Gastrocnemius medialis (tissue), 4 donors: ENCODE measurements at regions not wholly inside any gene's neighbourhood (a gene's known extent, or its start where the extent isn't known, plus 50 kb on each side); places are given as distances from the start of the nearest gene placed in this dataset.

Experiments used
- ATAC-seq, 2 donors: fragments of 150-250 bp; one replicate each; pipeline ENCODE4 v1.9.1; 2016
- DNase-seq, 2 donors: peaks; one replicate each; pipeline ENCODE4 v3.0.0-alpha.2; 2019
- H3K27ac ChIP-seq, 4 donors: fragments of 200-600 bp; sonication (generic); 1 replicate in 1 of 4; 2 replicates in 3 of 4; pipeline ENCODE4 v1.5.1; 2016 to 2018; ENCODE audit warnings: mild to moderate bottlenecking in 2 of 4, moderate library complexity in 1 of 4
- H3K27me3 ChIP-seq, 3 donors: fragments of 200-600 bp; sonication (generic) in 2 of 3; 1 replicate in 1 of 3; 2 replicates in 2 of 3; pipeline versions ENCODE4 v1.5.1 to v1.6.0; 2016 to 2019; ENCODE audit warnings: mild to moderate bottlenecking in 1 of 3, moderate library complexity in 1 of 3
- H3K36me3 ChIP-seq, 2 donors: fragments of 200-600 bp; sonication (generic) in 1 of 2; one replicate each; pipeline ENCODE4 v1.5.1; 2017 to 2018
- H3K4me1 ChIP-seq, 2 donors: fragments of 200-600 bp; sonication (generic) in 1 of 2; one replicate each; pipeline ENCODE4 v1.5.1; 2016 to 2017; ENCODE audit warnings: mild to moderate bottlenecking in 2 of 2
- H3K4me3 ChIP-seq, 4 donors: fragments of 200-600 bp; sonication (generic) in 3 of 4; 1 replicate in 1 of 4; 2 replicates in 3 of 4; pipeline ENCODE4 v1.5.1; 2016 to 2019; ENCODE audit warnings: mild to moderate bottlenecking in 2 of 4
- H3K9me3 ChIP-seq, 3 donors: fragments of 200-600 bp; sonication (generic) in 2 of 3; 1 replicate in 1 of 3; 2 replicates in 2 of 3; pipeline ENCODE4 v1.5.1; 2016 to 2019
- POLR2A ChIP-seq, 2 donors: fragments of 450-650 bp; IDR thresholded peaks; one replicate each; pipeline ENCODE4 v1.6.1; 2017; ENCODE audit warnings: antibody characterized with exemption in 2 of 2, mild to moderate bottlenecking in 2 of 2, moderate library complexity in 2 of 2
- in situ Hi-C, 4 donors: fragments of 200-750 bp; cut with MboI; loops; one replicate each; pipeline versions ENCODE4 v1.15.0 to v1.8.0; 2017; ENCODE audit warnings: low sequenced_read_pairs in 4 of 4
- intact Hi-C: fragments of 100-400 bp; cut with DNase I; formaldehyde crosslinking; loops from one replicate; pipeline ENCODE4 v1.15.1; 2023; ENCODE audit warnings: low total_unique reads
- TF ChIP-seq, protein P1 (sequence below), 5 experiments: fragments of 450-650 bp in 3 of 5; fragments of 200-600 bp in 2 of 5; sonication (generic) in 2 of 5; IDR thresholded peaks in 4 of 5; conservative IDR thresholded peaks in 1 of 5; 1 replicate in 4 of 5; 2 replicates in 1 of 5; pipeline ENCODE4 v1.5.1; 2016 to 2019; ENCODE audit warnings: antibody characterized with exemption in 5 of 5, mild to moderate bottlenecking in 3 of 5, moderate library complexity in 3 of 5

DNA sequence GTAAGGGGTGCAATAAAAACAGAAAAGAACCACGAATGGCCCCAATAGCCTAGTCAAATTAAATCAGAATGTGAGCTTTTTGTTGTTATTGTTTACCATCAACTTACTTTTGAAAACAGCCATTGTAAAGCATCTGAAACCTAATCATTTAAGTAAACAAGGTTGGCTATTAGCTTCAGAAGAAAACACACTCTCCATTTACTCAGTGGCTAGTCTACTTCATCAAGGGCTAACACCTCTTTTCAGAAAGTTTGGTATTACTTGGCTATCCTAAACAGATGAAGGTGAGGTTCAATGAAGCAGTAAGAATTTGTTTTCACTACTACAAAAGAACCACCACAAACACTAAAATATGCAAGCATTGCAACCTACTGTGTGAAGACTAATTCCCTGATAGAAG is 398.0 kb downstream of the CDH2 start:
- ATAC-seq = no peak
- Histone ChIP-seq H3K4me3 (no peak overlapping the region), H3K4me1 (no peaks in the 10 kb centered on the region), H3K27ac (no peak overlapping the region), H3K9me3 (no peaks in the 10 kb centered on the region), H3K27me3 (no peaks in the 10 kb centered on the region), H3K36me3 (no peaks in the 10 kb centered on the region)
- intact Hi-C loops = no loop called here
- in situ Hi-C loops = no loop called here
- TF ChIP-seq, protein P1, sequence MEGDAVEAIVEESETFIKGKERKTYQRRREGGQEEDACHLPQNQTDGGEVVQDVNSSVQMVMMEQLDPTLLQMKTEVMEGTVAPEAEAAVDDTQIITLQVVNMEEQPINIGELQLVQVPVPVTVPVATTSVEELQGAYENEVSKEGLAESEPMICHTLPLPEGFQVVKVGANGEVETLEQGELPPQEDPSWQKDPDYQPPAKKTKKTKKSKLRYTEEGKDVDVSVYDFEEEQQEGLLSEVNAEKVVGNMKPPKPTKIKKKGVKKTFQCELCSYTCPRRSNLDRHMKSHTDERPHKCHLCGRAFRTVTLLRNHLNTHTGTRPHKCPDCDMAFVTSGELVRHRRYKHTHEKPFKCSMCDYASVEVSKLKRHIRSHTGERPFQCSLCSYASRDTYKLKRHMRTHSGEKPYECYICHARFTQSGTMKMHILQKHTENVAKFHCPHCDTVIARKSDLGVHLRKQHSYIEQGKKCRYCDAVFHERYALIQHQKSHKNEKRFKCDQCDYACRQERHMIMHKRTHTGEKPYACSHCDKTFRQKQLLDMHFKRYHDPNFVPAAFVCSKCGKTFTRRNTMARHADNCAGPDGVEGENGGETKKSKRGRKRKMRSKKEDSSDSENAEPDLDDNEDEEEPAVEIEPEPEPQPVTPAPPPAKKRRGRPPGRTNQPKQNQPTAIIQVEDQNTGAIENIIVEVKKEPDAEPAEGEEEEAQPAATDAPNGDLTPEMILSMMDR (IDR thresholded peaks at IDR 0.05 in 4 of 5, conservative IDR thresholded peaks at IDR 0.05 in 1 of 5) = no peak
- TF ChIP-seq POLR2A (IDR thresholded peaks at IDR 0.05) = no peak
- DNase-seq = no peak

DNA sequence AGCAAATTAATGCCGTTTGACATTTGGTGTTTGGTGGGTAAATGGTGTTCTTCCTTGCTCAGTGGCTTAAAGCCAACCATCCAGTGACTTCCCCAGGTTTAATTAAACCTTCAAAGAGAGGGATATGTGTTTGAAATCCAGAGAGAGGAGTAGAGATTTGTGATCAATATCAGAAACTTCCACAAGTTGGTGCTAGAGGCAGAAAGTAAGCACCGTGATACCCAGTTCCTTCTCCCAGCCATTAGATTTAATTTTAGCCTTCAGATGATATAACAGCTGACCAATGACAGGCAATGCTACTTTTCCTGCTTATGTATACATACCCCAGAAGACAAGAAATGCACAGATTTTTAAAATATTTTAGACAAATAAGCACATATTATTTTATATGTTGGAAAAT is 398.5 kb downstream of the CDH2 start:
- no peaks in the 10 kb centered on the region for H3K4me1 ChIP-seq
- no peaks in the 10 kb centered on the region for H3K27me3 ChIP-seq
- in situ Hi-C loops = no loop called here
- no peaks in the 10 kb centered on the region for H3K36me3 ChIP-seq
- no peaks in the 10 kb centered on the region for H3K9me3 ChIP-seq
- intact Hi-C loops = no loop called here
- DNase-seq = no peak
- ATAC-seq = no peak
- H3K4me3 ChIP-seq = no peak overlapping the region
- no peak overlapping the region for H3K27ac ChIP-seq
- TF ChIP-seq, protein P1 (IDR thresholded peaks at IDR 0.05 in 4 of 5, conservative IDR thresholded peaks at IDR 0.05 in 1 of 5) = no peak
- TF ChIP-seq POLR2A (IDR thresholded peaks at IDR 0.05) = no peak

DNA sequence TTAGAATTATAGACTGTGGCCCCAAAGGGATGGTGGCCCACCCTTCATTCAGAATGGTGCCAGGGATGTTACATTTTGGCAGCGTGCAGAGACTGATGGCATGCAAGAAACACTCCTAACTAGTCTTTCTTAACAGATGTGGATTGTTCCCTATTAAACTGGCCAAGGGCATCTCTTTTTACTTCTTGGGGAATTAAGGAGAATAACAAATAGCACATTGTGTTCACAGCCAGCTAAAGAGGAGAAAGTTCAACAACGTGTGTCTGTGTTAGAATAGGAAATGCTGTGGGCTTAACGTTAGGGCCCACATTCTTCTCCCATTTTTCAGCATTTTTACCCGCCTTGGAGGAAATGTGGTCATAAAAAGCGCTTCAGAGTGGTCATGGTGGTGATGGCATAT is 404.8 kb downstream of the CDH2 start:
- no peaks in the 10 kb centered on the region for H3K4me1 ChIP-seq
- in situ Hi-C loops (loop anchor here in 1 of 4 donors (25.0 kb wide), 1 partner anchor 110 kb away; no protein-coding TSS in a partner anchor), intact Hi-C loops (no loop called here)
- no peaks in the 10 kb centered on the region for H3K27me3 ChIP-seq
- no peak overlapping the region for H3K4me3 ChIP-seq
- no peaks in the 10 kb centered on the region for H3K36me3 ChIP-seq
- DNase-seq = no peak
- no peak overlapping the region for H3K27ac ChIP-seq
- no peak for ATAC-seq
- no peak for TF ChIP-seq POLR2A (IDR thresholded peaks at IDR 0.05)
- TF ChIP-seq, protein P1 (IDR thresholded peaks at IDR 0.05 in 4 of 5, conservative IDR thresholded peaks at IDR 0.05 in 1 of 5) = no peak
- H3K9me3 ChIP-seq = no peaks in the 10 kb centered on the region

DNA sequence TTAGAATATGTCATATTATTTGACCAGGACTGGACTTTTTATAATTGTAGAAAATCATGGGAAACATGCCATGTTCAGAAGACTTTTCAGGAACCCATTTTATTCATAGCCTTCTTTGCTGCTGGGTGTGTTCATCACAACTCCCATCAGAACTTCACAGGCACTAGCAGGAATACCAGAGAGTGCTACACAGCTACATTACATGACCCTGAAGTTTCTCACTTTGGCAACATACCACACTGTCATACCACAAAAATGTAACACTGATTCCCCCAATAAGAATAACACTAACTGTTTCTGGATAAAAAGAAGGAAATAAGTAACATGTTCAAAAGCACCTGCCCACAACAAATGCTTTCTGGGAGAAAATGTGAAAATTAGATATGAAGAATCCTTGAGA is 405.4 kb downstream of the CDH2 start:
- ATAC-seq = no peak
- intact Hi-C loops = no loop called here
- Histone ChIP-seq H3K9me3 (no peaks in the 10 kb centered on the region), H3K36me3 (no peaks in the 10 kb centered on the region), H3K4me3 (no peak overlapping the region), H3K27ac (no peak overlapping the region), H3K27me3 (no peaks in the 10 kb centered on the region), H3K4me1 (no peaks in the 10 kb centered on the region)
- DNase-seq = no peak
- in situ Hi-C loops = loop anchor here in 1 of 4 donors (25.0 kb wide), 1 partner anchor 109 kb away; no protein-coding TSS in a partner anchor
- no peak for TF ChIP-seq POLR2A (IDR thresholded peaks at IDR 0.05)
- TF ChIP-seq, protein P1 (IDR thresholded peaks at IDR 0.05 in 4 of 5, conservative IDR thresholded peaks at IDR 0.05 in 1 of 5) = no peak

DNA sequence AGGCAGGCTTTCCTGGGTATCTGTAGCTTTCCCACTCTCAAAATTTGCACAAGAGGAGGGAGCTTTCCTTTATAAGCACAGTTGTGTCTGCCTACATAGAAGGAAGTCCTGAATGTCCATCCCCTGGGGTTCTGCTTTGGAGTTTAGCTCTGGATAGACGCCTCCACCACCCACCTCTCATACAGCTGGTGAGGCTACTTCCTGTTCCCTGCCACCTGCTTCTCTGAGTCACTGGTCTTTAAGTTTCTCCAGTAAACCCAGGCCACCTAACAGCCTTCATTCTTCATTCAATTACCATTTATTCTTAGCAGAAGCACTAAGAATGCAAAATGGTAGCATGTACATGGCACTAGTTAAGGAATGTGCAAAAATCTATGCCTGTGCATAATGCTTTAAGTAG is 407.8 kb downstream of the CDH2 start:
- TF ChIP-seq, protein P1 (IDR thresholded peaks at IDR 0.05 in 4 of 5, conservative IDR thresholded peaks at IDR 0.05 in 1 of 5) = no peak
- TF ChIP-seq POLR2A (IDR thresholded peaks at IDR 0.05) = no peak
- H3K27ac ChIP-seq = no peak overlapping the region
- ATAC-seq (no peak), DNase-seq (no peak)
- H3K27me3 ChIP-seq = no peaks in the 10 kb centered on the region
- no peaks in the 10 kb centered on the region for H3K4me1 ChIP-seq
- intact Hi-C loops = no loop called here
- no peaks in the 10 kb centered on the region for H3K36me3 ChIP-seq
- no peak overlapping the region for H3K4me3 ChIP-seq
- in situ Hi-C loops = loop anchor here in 1 of 4 donors (25.0 kb wide), 1 partner anchor 107 kb away; no protein-coding TSS in a partner anchor
- H3K9me3 ChIP-seq = no peaks in the 10 kb centered on the region
